Renal pelvis (tissue), 1 donor: ENCODE measurements at regions not wholly inside any gene's neighbourhood (a gene's known extent, or its start where the extent isn't known, plus 50 kb on each side); places are given as distances from the start of the nearest gene placed in this dataset.

Experiments
- DNase-seq: peaks from one replicate; pipeline ENCODE4 v3.0.0-alpha.2; 2013

DNA sequence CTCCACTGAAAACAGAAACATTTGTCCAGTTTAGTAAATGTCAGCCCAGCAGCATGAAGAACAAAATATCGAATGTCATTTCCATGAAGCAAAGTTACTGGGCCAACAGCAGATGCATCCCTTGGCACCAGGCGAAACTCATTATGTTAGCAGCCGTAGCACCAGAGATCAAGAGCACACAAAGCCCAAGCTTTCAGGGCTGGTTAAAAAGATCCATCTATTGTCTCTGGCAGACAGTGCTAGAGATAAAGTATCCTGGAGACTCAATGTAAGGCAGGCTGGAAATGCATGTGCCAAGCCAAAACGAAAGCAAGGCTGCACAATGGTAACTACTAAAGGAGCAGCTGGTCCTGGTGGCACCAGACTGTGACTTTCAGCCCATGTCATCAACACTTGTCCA, 120.3 kb upstream of the PLEKHG7 start:
- no peak for DNase-seq

DNA sequence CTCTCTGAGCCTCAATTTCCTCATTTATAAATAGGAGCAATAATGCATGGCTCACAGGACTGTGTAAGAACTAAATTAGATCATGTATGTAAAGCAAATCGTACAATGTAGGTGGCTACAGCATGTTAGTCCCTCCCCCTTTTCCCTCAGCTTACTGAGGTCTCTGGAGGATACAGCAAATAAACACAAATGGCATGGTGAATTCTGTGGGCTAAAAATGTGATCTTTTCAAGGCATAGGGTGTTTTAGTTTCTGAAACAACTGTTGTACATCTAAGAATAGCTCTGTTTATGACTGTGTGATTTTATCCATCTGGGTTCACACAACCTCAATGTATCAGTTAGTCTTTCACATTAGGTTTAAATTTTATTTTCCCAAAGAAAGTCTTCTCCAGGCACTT, 121.2 kb upstream of the PLEKHG7 start:
- DNase-seq: no peak

DNA sequence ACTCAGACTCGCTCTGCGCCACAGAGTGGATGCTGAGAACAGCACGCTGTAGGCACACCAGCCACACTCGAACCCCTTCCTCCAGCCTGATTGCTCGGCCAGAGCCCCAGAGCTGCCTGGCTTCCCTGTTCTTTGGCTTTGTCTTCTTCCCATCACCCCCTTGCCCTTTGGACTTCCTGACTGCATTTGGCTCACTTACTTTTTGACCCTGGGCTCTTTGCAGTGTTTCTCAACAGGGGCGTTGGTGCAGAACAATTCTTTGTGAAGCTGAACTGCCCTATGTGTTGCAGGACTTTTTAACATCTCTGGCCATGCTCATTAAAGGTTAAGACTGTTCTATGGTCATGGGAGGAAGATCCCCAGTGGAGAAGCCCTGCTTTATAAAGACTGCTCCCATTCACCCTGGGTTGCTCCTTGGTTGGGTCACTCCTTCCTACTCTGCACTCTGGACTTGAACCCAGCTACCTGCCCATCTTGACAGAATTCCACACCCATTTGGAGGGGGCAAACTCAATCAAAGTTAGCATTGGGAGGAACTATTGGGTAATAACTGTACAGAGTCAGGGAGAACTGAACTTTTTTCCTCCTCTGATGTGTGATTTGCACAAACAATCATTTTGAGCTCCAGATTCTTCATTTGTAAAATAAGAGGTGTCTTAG, 127.7 kb upstream of the PLEKHG7 start:
- no peak for DNase-seq

DNA sequence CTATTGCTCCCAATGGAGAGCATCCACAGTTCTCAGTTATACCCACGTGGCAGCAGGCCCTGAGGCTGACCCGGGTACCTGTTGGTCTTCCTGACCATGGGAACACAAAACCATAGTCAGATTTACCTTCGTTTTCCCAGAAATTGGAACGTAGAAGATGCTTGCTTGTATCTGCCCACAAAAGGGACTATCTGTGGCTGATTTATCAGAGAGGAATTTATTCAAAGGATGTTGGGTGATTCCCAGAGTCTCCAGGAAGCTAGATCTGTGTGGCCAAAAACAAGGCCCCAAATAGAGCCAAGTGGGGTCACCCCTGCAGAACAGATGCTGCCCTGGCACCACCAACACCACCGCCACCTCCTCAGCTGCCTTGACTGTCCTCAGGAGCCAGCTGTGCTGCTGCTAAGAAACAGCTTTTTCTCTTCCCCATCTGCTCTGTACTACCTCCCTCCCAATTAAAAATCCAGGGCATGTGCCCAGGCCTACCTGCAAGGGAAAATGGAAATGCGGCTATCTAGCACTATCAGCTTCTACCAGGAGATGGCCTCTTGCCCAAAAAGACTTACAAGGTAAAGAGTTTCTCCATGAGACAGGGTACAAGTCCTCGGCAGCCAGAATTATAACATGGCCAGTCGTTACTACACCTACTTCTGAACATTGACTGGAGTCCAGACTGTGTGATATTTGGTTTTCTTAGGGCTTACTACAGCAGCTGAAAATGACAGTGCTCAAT, 128.6 kb upstream of the PLEKHG7 start:
- no peak for DNase-seq

DNA sequence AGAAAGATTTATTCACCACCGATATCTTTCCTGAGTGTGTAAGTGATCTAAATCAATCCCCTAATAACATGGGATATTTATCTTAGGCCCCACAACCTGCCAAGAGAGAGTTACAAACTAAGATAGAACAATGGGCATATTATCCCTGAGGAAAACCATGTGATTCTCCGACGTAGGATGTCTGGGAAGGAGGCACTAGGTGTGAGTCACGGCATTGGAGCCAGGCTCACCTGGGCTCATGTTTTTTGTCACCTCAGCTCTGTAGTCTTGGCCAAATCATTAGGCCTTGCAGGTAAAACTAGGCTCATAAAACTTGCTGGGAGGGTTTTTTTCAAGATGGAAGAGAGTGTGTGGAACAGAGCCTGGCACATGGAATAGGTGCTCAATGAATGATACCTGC, 129.7 kb upstream of the PLEKHG7 start:
- no peak for DNase-seq

DNA sequence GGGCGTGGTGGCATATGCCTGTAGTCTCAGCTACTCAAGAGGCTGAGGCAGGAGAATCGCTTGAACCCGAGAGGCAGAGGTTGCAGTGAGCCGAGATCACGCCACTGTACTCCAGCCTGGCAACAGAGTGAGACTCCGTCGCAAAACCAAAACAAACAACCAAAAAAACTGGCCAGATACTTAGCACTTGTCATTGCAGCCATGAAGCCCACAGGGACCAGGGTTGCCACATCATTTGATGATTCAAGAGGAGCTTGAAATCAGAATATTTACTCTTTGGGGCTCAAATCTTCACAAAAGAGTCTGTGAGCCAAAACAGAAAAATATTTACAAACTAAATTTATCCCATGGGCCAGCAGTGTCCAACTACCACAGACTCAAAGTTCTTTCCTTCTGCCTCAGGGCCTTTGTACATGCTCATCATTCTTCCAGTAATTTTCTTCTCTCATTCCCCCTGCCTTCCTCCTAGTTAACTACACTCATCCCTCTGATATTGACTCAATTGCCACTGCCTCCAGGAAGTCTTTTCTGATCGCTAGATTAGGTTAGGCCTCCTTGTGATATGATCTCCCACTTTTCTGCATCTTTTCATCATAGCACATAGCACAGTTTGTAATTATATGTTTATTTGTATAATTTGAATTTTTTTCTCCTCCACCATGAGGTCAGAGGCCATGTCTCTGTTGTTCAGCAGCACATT, 130.8 kb upstream of the PLEKHG7 start:
- no peak for DNase-seq

DNA sequence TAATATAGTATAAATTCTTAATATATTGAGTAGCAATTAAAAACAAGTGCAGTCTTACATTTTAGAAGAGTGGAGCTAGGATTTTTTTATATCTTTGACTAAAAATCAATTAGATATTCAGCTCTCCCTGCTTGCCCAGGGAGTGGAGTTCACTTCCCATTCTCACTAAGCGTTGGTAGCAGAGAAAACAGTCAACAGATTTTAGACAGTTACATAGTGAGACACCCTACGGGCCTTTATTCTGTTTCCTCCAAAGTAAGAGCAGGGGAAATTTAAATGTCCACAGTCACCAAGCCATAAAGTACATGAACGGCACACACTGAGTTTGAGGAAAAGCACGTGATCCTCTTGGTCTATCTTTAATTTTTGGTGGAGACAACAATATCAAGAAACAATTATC, 131.6 kb upstream of the PLEKHG7 start:
- DNase-seq: no peak

DNA sequence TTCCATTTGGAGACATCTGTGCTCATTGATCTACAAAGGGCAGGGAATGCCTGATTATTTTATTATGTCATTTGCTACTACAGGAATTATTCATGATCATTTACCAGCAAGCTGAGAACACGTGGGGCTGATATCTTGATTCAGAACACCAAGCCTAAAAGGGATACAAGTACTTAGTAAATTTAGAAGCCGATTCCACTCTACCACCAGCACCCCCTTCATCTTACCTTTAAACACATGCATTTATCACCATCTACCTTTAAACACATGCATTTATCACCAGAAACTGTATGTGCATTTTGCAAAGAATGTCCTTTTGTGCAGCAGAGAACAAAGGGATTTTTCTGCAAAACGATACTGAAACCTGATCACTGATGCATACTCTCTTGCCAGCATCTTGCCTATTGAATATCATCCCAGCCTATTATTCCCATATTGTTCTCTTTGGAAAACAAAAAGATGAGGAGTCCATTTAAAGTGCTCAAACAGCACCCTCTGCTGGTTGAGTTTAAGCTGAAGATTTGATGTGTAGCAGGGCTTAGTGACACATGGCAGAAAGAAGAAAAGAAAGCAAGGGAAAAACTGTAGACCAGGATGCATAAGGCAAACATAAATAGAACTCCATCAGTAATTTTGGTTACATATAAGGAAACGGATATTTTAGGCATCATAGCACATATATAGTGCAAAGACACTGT, 132.6 kb upstream of the PLEKHG7 start:
- DNase-seq: peak; percentile 90

DNA sequence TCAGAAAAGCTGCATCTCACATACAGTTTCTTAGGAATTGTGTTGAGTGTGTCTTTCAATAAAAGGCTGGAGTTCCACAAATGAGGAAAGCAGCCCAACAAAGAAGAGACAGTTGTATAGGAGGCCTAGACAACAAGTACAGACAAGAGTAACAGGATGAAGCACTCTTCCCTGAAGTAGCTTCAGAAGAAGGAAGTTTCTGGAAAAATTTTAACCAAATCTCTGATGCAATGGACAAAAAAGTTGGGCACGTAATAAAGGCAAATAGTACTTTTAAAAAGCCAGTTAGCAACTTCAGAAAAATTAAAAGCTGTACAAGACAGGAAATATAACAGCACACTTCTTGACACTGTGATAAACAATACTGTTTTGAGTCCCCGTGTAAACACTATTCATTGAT, 134.1 kb upstream of the PLEKHG7 start:
- DNase-seq: no peak

DNA sequence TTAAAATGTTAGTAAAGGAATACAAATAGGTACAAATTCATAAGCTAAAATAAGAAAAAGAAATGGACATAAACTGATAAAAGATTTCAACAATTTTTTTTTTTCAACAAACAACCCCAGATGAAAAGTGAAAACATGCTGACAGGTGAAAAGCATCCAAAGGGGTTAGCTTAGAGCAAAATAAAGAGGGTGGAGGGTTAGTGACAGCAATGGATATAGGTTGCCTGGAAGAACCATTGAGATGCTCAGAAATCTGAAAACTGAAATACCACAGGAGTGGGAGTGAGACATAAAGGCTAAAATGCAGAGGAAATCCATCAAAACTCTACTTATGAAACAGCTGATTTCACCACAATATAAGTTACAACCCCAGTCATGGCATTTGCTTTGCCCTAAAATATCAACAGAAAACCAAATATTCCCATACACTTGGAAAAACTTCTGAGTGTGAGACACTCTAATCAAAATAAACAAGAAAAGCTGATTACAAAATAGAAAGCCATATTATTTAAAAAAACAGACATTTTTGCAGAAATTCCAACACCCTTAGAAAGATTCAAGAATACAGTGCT, 136.3 kb upstream of the PLEKHG7 start:
- DNase-seq: no peak

DNA sequence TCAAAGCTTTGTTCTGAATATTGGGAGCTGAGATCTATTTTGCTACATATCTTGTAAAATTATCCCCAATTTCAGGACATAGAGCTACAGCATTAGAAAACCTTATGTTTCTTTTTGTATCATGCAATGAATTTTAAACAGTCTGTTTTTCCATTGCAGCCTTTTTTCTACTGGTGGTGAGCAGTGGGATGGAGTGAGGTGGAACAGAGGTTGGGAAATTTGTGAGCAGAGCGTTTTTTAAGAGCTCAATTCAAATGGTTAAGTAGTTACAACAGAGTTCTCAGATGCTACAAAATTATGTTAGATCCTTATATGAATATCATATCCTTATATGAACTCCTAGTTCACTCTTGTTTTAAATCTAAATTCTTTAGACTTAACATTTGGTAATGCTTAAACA, 139.0 kb upstream of the PLEKHG7 start:
- DNase-seq: no peak

DNA sequence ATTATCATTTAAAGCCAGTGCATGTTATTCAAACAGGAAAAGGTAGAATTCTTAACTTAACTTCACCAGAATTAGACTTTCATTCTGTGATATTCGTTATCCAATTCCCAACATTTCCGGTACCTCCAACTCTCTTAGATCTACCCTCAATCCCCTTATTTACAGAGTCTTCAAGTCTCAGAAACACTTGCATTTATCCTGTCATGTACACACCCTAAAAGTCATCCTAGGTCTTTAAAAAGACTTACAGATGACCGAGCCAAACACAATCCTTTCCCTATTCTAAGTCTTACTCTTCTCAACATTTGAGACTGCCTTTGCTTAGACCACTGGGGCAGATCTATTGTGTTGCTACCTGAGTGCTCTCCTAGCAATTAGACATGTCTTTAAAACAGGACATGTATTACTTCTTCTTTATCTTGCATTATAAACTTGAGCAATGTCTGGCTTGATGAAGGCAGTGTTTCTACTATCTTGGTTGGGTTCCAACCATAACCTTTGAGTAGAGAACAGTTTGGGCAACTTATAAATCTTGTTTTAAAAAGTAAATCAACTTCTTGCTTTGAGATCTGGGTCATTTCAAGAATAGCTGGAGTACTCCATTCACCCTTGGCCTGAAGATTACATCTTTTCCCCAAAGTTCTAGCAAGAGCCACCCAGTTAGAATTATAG, 140.6 kb upstream of the PLEKHG7 start:
- no peak for DNase-seq

DNA sequence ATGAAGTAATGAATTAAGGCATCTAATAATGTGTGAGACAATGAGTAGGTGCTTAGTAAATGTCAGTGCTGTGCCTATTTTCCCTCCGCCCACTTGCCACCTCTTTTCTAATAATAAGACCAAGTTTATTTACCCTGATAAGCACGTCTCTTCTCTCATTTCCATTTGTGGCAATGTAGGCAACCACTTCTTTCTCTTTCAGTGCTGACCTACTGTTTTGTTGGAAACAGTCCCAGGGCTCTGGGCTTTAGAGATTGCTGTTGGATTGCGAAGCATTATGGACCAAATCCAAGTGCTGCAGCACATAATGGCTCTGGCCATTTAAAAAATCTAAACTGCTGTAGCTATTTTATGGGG, 141.3 kb upstream of the PLEKHG7 start:
- no peak for DNase-seq

DNA sequence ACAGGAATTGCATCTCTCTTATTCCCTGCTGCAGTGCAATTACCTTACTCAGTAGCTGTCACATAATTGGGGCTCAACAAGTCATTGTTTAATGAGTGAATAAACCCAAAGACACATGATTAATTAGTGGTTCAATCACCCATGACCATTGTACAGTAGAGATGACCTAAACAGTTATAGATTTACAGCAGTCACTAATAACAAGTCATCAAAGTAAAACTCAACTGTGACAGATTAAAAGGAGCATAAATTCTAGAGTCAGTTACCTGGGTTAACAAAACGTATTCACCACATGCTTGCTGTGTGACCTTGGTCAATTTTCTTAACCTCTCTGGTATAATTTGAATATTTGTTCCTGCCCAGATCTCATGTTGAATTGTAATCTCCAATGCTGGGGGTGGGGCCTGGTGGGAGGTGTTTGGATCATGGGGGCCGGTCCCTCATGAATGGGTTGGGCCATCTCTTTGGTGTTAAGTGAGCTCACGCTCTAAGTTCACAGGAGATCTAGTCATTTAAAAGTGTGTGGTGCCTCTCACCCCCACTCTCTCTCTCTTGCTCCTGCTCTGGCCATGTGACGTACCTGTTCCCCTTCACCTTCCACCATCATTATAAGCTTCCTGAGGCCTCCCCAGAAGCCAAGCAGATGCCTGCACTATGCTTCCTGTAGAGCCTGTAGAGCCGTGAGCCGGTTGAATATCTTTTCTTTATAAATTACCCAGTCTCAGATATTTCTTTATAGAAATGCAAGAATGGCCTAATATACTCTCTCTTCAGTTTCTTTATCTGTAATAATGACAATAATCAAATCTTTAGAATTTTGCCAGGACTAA, 141.9 kb upstream of the PLEKHG7 start:
- DNase-seq: no peak

DNA sequence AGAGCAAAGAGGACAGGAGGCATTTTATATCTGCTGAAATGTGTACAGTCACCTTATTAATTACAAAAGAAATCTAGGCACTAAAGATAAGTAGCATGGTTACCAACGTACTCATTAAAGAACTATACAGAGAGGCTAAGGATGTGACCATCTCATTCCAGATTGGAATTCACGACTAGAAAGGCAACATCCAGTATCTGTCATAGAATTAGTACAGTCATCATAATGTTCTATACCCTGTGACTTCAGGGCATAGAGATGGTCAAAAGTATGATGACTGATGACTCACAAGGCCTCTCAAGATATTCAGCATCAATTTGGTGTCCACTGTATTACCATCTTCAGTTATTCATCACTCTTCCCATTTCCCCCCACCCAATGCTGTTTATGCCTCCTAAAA, 144.0 kb upstream of the PLEKHG7 start:
- no peak for DNase-seq

DNA sequence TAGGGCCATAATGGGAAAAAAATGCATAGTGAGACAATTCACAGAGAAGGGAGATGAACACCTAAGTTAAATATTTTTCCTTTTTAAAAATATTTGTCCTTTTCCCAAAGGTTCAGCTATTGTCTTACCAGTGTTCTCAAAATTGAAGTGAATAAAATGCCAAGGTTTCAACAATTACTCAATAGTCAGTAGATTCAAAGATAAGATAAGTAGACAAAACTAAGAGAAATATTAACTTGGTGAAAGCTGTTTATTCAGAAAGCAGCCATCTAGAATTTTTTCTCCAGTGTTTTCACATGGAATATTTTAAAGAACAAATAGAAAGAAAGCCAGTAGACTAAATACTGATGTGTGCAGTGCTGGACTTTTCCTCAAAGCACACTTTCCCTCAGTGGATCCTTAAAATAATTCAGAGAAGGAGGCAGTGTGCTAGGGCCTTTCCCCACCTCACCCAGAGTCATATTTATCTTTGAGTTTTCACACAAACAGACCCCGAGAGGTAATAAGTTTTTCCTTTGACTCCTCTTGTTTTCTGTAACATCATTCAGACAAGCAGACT, 144.5 kb upstream of the PLEKHG7 start:
- DNase-seq: no peak

DNA sequence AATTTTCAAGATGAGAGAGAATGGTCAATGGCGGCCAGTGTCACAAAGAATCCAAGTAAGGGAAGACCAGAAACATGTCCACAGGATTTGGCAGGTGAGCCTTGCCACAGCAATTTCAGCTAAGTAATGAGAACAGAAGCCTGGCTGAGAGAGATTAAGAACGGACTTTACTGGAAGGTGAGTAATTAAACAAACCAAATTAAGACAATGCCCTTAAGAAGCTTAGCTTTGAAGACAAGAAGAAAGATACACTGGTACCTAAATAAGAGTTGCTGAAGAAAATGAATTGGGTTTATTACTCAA, 145.4 kb upstream of the PLEKHG7 start:
- DNase-seq: no peak

DNA sequence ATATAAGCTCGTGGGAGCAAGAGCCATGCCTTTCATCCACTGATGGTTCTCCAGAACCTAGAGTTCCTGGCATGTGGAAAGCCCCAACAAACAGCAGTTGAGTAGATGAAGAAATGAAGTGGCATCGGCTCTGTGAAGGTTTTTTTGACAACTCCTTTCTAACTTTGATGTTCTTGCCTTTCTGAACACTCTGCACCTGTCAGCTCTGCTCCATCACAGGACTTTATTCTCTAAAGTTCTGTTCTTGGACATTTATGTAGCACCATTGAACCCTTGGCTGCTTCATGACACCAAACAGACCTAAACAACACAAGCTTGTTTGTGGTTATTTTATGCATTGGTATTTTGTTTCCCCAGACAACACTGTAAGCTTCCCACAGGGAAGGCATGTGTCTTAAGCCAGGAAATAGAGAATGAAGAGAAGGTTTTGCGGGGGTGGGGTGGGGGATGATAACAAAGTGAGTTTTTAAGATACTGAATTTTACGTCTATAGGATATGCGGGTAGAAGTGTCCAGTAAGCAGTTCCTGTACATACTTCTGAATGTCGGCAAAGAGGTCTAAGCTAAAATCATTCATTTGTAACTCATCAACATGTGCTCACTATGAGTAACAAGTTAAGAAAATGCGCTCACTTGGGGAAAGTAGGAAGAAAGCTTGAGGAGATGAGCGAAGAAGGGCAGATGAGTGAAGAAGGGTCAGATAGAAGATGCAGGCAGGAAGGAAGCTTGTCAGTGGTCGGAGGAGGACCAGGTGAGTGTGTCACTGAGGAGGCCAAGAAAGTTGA, 146.0 kb upstream of the PLEKHG7 start:
- DNase-seq: no peak

DNA sequence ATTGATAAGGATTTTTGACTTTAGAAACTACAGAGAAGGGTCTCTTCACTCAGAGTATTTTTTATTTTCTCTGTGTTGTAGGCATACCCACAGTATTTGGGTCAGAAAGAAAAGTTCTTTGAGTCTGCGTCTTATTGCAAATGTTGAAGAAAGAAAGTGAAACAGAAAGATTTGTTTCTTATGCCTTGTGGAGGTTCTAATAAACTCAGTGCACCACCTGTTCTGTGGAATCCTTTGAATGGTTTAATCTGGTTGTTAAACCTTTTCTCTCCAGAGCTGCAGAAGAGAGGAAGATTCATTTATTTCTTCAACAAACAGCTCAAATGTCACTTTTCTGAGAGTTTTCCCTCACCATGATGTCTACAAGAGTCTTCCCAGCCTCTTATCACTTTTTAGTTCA, 146.6 kb upstream of the PLEKHG7 start:
- DNase-seq: no peak
